ENCODE measurements at regions not wholly inside any gene's neighbourhood (a gene's known extent, or its start where the extent isn't known, plus 50 kb on each side); places are given as distances from the start of the nearest gene placed in this dataset.

DNA sequence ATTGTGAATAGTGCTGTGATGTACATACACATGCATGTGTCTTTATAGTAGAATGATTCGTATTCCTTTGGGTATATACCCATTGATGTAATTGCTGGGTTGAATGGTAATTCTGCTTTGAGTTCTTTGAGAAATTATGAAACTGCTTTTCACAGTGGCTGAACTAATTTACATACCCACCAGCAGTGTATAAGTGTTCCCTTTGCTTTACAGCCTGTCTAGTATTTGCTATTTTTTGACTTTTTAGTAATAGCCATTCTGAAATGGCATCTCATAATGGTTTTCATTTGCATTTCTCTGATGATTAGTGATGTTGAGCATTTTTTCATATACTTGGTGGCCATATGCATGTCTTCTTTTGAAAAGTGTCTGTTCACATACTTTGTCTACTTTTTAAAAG, 54.5 kb upstream of the FAM78B start:
- no peak overlapping the region for H3K27ac ChIP-seq (ENCODE audit: low read depth)
- no peaks in the 10 kb centered on the region for H3K4me1 ChIP-seq (ENCODE audit: insufficient read depth)
- H3K4me3 ChIP-seq (ENCODE audit: low read depth, low read length) = no peak overlapping the region
- no peaks in the 10 kb centered on the region for H3K36me3 ChIP-seq (ENCODE audit: insufficient read depth)
- WGBS = 78% methylated on average over 1 of the region's 1 CpG
- DNase-seq (ENCODE audit: extremely low spot score) = no peak

DNA sequence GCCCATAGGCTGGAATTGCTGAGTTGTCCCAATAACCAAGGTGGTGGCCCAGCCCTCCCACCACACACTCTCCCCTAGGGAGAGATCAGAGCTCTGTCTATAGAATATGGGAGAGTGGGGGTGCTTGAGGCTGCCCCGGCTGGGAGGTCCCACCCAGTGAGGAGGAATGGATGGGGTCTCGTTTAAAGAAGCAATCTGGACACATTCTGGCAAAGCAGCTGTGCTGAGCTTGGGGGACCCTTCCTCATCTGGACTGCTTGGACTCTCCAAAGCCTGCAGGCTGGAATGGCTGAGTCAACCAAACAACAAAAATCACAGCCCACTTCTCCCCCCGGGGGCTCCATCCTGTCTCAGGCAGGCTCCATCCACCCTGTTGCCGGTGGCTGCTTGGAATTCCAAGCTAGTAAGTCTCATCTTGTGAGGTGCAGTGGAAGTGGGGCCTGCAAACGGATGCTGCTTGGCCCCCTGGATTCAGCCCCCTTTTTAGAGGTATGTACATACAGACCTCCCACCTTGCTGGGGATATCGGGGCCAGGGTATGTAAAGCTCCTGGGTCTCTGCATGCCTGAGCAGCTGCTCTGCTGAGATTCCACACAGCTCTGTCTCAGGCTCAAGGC, 67.1 kb upstream of the FAM78B start:
- H3K4me1 ChIP-seq (ENCODE audit: insufficient read depth) = no peaks in the 10 kb centered on the region
- no peaks in the 10 kb centered on the region for H3K36me3 ChIP-seq (ENCODE audit: insufficient read depth)
- 67% methylated on average over 6 of the region's 6 CpGs for WGBS
- H3K27ac ChIP-seq (ENCODE audit: low read depth) = no peak overlapping the region
- DNase-seq (ENCODE audit: extremely low spot score) = no peak
- H3K4me3 ChIP-seq (ENCODE audit: low read depth, low read length) = no peak overlapping the region

DNA sequence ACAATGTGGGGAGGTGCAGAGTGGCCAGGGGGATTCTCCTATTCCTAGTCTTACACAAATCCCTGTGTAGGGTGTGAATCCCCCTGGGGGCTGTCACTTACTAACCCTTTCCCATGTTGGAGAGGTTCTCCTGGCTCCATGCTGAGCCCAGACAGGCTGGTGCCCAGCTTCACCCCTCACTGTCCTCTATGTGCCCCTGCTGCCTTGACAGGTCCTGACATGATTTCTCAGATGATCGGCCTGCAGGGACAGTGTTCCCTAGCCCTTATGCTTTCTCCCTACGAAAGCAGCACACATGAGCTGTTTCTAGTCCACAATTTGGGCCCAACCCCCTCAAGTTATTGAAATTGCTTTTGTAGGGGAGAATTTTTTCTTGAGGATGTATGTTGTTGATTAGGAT, 68.9 kb upstream of the FAM78B start:
- no peaks in the 10 kb centered on the region for H3K36me3 ChIP-seq (ENCODE audit: insufficient read depth)
- no peaks in the 10 kb centered on the region for H3K4me1 ChIP-seq (ENCODE audit: insufficient read depth)
- no peak overlapping the region for H3K27ac ChIP-seq (ENCODE audit: low read depth)
- DNase-seq (ENCODE audit: extremely low spot score) = no peak
- no peak overlapping the region for H3K4me3 ChIP-seq (ENCODE audit: low read depth, low read length)
- WGBS = 69% methylated on average over 2 of the region's 2 CpGs

DNA sequence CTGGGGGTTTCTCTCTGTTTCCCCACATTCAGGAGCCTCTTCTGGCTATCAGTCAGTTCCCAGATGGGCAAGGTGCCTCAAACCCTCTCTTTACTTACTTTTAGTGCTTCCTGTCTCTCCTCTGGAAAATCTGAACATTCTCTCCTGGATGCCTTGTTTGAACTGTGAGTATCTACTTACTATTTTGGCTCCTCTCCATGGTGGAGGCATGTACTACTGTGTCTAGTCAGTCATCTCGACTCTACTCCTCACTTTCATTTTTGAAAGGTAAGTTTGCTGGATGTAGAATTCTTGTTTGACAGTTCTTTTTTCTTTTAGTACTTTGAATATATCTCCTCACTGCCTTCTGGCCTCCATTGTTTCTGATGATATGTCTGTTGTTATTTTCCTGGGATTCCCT, 70.9 kb upstream of the FAM78B start:
- WGBS = 61% methylated on average over 1 of the region's 1 CpG

DNA sequence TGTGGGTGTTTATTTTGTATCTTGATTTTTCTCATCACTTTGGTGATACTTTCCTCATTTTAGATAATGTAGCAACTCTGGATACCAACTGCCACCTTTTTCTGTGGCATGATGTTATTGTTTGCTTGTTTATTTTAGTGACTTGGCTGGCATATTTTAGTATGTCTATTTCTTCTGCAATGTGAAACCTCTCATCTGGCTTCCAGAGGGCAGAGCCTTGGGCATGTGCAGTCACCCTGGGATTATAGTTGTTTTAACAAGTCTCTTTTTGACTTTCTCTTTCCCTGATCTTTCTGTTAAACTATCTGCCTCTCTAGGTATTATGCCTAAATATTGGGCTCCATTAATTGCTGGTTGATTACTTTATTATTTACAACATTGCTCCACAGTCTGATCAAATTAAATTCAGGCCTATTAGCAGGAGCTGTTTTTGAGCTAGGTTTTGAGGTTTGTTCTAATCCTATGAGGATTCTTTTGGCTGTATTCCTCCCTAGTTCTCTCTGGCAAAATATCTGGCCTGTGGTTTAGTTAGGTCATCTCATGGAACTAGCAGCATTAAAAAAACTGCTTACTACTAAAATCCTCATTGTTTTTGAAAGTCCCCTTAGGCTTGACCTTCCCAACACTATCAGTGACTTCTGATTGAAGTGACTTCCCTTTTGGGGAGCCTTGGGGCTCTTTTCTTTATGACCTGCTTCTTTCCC, 86.4 kb upstream of the FAM78B start:
- Histone ChIP-seq H3K27ac (ENCODE audit: low read depth) (no peak overlapping the region), H3K4me1 (ENCODE audit: insufficient read depth) (no peaks in the 10 kb centered on the region), H3K4me3 (ENCODE audit: low read depth, low read length) (no peak overlapping the region), H3K36me3 (ENCODE audit: insufficient read depth) (no peaks in the 10 kb centered on the region)
- DNase-seq (ENCODE audit: extremely low spot score) = no peak

More for the DNA sequence above, 70.9 kb upstream of the FAM78B start:
- H3K36me3 ChIP-seq (ENCODE audit: insufficient read depth) = no peaks in the 10 kb centered on the region
- H3K27ac ChIP-seq (ENCODE audit: low read depth) = no peak overlapping the region
- no peak for DNase-seq (ENCODE audit: extremely low spot score)
- H3K4me1 ChIP-seq (ENCODE audit: insufficient read depth) = no peaks in the 10 kb centered on the region
- no peak overlapping the region for H3K4me3 ChIP-seq (ENCODE audit: low read depth, low read length)

DNA sequence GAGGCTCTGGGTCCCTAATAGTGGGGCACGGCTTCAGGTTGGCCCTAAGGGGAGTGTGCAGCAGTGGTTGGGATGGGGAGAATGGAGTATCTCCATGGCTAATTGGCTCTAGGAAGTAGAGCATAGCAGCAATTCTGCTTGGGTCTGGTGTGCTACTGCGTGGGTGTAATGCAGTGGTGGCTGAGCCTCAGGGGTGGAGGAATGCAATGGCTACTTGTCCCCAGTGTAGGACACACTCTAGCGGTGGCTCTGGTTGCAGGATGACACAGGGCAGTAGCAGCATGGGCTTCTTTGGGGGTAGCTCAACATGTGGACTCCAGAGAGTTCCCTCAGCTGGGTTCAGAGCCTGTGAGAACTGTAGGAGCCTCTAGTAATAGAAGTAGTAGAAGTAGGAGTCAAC, 91.2 kb upstream of the FAM78B start:
- whole genome bisulfite sequencing = 78% methylated on average over 3 of the region's 3 CpGs

DNA sequence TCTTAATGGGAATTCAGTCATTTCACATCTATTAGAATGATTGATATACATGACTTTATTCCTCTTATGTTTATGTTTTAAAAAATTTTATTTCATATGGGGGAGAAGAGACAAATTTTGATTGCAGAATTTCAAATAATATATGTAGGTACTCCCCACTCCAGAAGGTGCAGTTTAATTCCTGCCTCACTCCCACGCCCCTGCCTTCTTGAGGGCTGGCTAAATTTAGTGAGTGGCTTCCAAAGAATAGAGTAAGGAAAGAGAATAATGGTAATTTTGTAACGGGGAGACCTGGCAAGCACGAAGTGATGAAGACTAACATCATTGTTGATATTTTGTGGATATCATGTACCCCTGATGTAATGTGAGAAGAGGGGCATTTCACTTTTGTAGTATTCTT, 94.7 kb upstream of the FAM78B start:
- WGBS = 80% methylated on average over 3 of the region's 3 CpGs

More for the DNA sequence above, 91.2 kb upstream of the FAM78B start:
- DNase-seq (ENCODE audit: extremely low spot score) = no peak
- H3K4me3 ChIP-seq (ENCODE audit: low read depth, low read length) = no peak overlapping the region
- no peak overlapping the region for H3K27ac ChIP-seq (ENCODE audit: low read depth)
- no peaks in the 10 kb centered on the region for H3K4me1 ChIP-seq (ENCODE audit: insufficient read depth)
- no peaks in the 10 kb centered on the region for H3K36me3 ChIP-seq (ENCODE audit: insufficient read depth)

DNA sequence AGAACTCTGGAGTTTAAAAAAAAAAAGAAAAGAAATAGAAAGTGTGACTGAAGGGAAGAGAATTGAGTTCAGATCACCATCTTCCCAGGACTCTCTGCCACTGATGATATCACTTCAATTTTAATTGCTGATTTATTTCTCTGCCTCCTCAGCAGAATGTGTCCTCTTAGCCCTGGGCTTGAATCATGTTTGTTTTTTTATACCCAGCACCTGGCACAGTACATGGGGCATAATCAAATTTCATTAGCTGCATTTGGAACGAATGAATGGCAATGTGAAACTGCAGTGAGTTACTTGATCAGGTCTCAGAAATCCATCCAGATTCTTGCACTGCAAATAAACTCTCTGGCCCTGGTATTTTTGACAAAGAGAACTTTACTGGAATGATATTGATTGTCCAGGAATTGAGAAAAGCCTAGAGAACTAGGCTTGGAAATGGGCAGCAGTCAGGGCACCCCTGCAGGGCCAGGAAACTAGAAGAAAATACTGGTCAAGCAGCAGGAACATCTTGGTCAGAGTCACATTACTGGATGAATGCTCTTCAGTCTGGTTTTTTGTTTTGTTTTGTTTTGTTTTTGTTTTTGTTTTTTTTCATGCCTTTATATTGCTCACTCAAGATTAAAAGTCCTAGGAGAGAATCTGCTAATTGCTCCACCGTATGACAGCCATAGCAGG, 103.8 kb upstream of the FAM78B start:
- no peak for DNase-seq (ENCODE audit: extremely low spot score)
- WGBS = 65% methylated on average over 2 of the region's 2 CpGs
- H3K27ac ChIP-seq (ENCODE audit: low read depth) = no peak overlapping the region
- H3K36me3 ChIP-seq (ENCODE audit: insufficient read depth) = no peaks in the 10 kb centered on the region
- no peak overlapping the region for H3K4me3 ChIP-seq (ENCODE audit: low read depth, low read length)
- no peaks in the 10 kb centered on the region for H3K4me1 ChIP-seq (ENCODE audit: insufficient read depth)

More for the DNA sequence above, 94.7 kb upstream of the FAM78B start:
- Histone ChIP-seq H3K4me1 (ENCODE audit: insufficient read depth) (no peaks in the 10 kb centered on the region), H3K36me3 (ENCODE audit: insufficient read depth) (no peaks in the 10 kb centered on the region), H3K27ac (ENCODE audit: low read depth) (no peak overlapping the region), H3K4me3 (ENCODE audit: low read depth, low read length) (no peak overlapping the region)
- DNase-seq (ENCODE audit: extremely low spot score) = no peak

DNA sequence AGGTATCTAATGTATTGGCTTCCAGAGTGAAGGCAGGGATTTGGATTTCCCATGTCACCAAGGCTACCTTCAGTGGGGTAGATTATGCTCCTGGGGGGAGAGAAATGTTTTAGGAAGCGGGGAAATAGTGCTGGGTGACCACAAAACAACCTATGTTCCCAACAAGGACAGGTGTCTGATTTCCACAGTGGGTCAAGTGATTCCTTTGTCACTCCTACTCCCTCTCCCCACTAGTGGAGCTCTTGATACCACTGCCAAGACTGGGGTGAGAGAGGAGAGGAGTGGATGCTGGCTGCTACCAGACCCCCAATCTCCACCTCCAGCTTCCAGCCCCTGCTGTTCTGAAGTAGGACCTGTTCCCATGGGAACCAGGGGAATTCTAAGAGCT, 104.3 kb upstream of the FAM78B start:
- DNase-seq (ENCODE audit: extremely low spot score) = no peak
- Histone ChIP-seq H3K27ac (ENCODE audit: low read depth) (no peak overlapping the region), H3K4me1 (ENCODE audit: insufficient read depth) (no peaks in the 10 kb centered on the region), H3K36me3 (ENCODE audit: insufficient read depth) (no peaks in the 10 kb centered on the region), H3K4me3 (ENCODE audit: low read depth, low read length) (no peak overlapping the region)
- 39% methylated on average over 1 of the region's 1 CpG for WGBS

DNA sequence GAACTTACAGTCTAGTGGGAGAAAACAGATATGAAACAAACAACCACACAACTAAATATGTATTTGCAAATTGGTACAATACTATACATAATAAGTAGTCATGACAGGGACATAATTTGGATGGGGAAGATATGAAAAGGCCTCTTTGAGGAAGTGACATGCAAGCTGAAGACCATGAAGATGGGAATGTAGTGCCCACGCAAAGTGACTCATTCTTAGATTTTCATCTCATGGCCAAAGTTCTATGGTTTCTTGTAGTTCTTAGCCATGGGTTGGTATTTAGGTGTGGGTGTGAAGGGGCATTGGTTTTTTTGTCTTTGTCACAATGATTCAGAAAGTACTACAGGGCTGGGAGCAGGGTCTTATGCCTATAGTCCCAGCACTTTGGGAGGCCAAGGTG, 105.4 kb upstream of the FAM78B start:
- H3K36me3 ChIP-seq (ENCODE audit: insufficient read depth) = no peaks in the 10 kb centered on the region
- WGBS = 88% methylated on average over 1 of the region's 1 CpG
- no peaks in the 10 kb centered on the region for H3K4me1 ChIP-seq (ENCODE audit: insufficient read depth)
- no peak overlapping the region for H3K4me3 ChIP-seq (ENCODE audit: low read depth, low read length)
- no peak overlapping the region for H3K27ac ChIP-seq (ENCODE audit: low read depth)
- DNase-seq (ENCODE audit: extremely low spot score) = no peak

DNA sequence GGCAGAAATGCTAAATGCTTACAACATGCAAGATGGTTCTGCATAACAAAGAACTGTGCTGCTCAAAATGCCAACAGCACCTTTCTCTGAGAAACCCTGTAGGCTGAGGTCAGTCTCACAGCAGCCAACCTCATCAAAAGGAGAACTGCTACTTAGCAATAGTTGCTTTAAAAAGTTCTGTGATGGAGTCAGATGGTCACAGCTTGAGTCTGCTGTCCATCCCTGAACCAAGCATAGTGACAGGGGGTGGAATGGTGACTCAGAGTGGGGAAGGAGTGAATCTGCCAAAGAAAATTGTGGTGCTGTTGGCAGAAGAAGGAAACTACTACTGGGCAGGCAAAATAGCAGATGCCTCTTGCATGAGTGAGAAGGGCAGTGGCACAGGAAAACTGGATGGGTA, 106.0 kb upstream of the FAM78B start:
- DNase-seq (ENCODE audit: extremely low spot score) = no peak
- Histone ChIP-seq H3K27ac (ENCODE audit: low read depth) (no peak overlapping the region), H3K4me1 (ENCODE audit: insufficient read depth) (no peaks in the 10 kb centered on the region), H3K4me3 (ENCODE audit: low read depth, low read length) (no peak overlapping the region), H3K36me3 (ENCODE audit: insufficient read depth) (no peaks in the 10 kb centered on the region)

DNA sequence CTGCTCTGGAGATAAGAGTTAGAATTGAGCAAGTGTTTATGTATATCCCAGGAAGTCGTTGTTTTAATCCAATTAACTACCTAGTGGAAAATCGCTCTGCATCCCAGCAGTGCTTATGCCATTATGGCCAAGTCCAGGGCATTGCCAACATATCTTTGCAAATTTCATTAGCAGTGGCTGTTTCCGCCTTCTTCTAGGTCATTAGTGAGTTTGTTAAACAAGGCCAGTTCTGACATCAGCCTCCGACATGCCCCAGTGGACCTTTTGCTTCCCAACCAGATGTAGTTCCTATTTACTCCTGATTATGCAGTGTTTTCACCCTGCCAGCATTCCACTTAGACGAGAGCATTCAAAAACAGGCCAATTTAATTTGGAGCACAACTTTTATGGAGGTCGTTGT, 106.8 kb upstream of the FAM78B start:
- 48% methylated on average over 6 of the region's 6 CpGs for whole genome bisulfite sequencing
- no peak for DNase-seq (ENCODE audit: extremely low spot score)
- Histone ChIP-seq H3K4me3 (ENCODE audit: low read depth, low read length) (no peak overlapping the region), H3K36me3 (ENCODE audit: insufficient read depth) (no peaks in the 10 kb centered on the region), H3K4me1 (ENCODE audit: insufficient read depth) (no peaks in the 10 kb centered on the region), H3K27ac (ENCODE audit: low read depth) (no peak overlapping the region)

DNA sequence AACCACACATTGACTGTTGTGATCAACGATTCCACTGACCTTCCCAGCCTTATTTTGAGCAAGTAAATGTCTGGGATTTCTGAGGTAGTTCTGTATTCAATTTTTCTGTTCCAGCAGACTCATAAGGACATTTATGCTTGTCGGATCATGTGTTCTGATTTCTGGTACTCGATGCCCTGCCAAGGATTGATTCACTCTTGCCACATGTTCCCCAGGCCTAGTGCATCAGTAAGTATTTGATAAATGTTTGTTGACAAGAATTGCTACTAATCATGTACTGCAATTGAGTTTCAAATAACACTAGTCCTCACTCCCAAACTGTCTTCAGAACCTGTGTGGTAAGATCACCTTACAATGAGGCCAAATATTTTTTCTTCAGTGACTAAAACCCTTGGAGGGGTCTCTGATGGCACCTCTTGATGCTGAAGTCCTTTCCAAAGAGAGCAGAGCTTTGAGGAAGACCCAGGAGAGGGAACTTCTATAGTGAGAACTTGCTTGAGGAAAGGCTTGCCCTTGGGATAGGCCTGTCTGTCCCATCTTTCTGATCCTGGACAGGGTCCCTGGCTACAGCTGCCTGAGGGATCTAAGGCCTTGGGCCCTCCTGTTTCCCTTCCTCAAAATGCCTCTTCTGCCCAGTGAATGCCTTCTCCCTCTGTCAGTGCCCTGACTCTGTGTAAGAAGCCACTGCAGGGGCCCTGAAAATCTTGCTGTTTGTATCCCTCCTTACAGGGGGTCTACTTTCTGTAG, 115.8 kb upstream of the FAM78B start:
- no peak for DNase-seq (ENCODE audit: extremely low spot score)
- H3K36me3 ChIP-seq (ENCODE audit: insufficient read depth) = no peaks in the 10 kb centered on the region
- no peak overlapping the region for H3K27ac ChIP-seq (ENCODE audit: low read depth)
- H3K4me3 ChIP-seq (ENCODE audit: low read depth, low read length) = no peak overlapping the region
- 68% methylated on average over 3 of the region's 3 CpGs for WGBS
- no peaks in the 10 kb centered on the region for H3K4me1 ChIP-seq (ENCODE audit: insufficient read depth)

DNA sequence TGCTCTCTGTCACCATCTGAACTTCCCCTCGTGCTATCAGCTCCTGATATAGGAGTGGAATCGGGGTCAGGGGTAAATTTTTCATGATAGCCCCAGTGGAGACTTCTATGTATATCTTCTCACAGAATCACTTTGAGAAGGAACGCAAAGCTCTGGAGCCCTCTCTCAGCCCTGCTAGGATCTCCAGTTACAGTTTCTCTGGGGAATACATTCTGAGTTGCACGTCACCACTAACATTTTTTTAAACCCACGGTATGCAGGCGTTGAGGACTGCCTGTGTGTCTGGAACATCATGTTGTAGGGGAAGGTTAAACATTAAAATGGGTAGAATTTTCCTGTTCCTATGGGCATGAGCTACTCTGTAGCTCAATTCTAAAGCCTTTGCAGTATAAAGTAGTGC, 116.4 kb upstream of the FAM78B start:
- no peak for DNase-seq (ENCODE audit: extremely low spot score)
- Histone ChIP-seq H3K27ac (ENCODE audit: low read depth) (no peak overlapping the region), H3K36me3 (ENCODE audit: insufficient read depth) (no peaks in the 10 kb centered on the region), H3K4me1 (ENCODE audit: insufficient read depth) (no peaks in the 10 kb centered on the region), H3K4me3 (ENCODE audit: low read depth, low read length) (no peak overlapping the region)
- 36% methylated on average over 6 of the region's 6 CpGs for WGBS

All from urinary bladder (tissue), 3 donors.